NCI-H82 (cell line): ENCODE measurements at regions not wholly inside any gene's neighbourhood (a gene's known extent, or its start where the extent isn't known, plus 50 kb on each side); places are given as distances from the start of the nearest gene placed in this dataset.
"Not testable (repeated sequence)": the region's sequence is repeated elsewhere in the genome, so short reads cannot be mapped to it uniquely, and the experiment has no call there.

Source experiments
- DNase-seq: peaks from one replicate; lab custom pipeline; 2025; lab: John Stamatoyannopoulos, UW

- no peak for DNase-seq
These were observed 123.5 kb downstream of the MAP3K7 start for GRCh38 chr6:90463359-90463758.

- DNase-seq: no peak
These were observed 124.8 kb downstream of the MAP3K7 start for GRCh38 chr6:90462102-90462501.

- DNase-seq: no peak
These were observed 125.5 kb downstream of the MAP3K7 start for GRCh38 chr6:90461383-90461782.

GRCh38 chr6:90460051-90460450, 126.8 kb downstream of the MAP3K7 start:
- DNase-seq: no peak

GRCh38 chr6:90459225-90459758, 127.6 kb downstream of the MAP3K7 start:
- DNase-seq: no peak

GRCh38 chr6:90458353-90459224, 128.3 kb downstream of the MAP3K7 start:
- no peak for DNase-seq

GRCh38 chr6:90457867-90458259, 129.0 kb downstream of the MAP3K7 start:
- no peak for DNase-seq

- DNase-seq: not testable (repeated sequence)
These were observed 129.6 kb downstream of the MAP3K7 start for GRCh38 chr6:90456997-90457866.

GRCh38 chr6:90456001-90456400, 130.9 kb downstream of the MAP3K7 start:
- no peak for DNase-seq

- no peak for DNase-seq
These were observed 131.9 kb downstream of the MAP3K7 start for GRCh38 chr6:90454836-90455427.

GRCh38 chr6:90450268-90450953, 136.5 kb downstream of the MAP3K7 start:
- DNase-seq: no peak

- peak; percentile 2 for DNase-seq
These were observed 137.6 kb downstream of the MAP3K7 start for GRCh38 chr6:90449311-90449710.

- DNase-seq: peak; percentile 61
These were observed 138.0 kb downstream of the MAP3K7 start for GRCh38 chr6:90448836-90449235.

- peak; percentile 68 for DNase-seq
These were observed 140.7 kb downstream of the MAP3K7 start for GRCh38 chr6:90446164-90446563.

GRCh38 chr6:90445533-90446108, 141.3 kb downstream of the MAP3K7 start:
- DNase-seq: no peak

- DNase-seq: no peak
These were observed 142.6 kb downstream of the MAP3K7 start for GRCh38 chr6:90444160-90444714.

GRCh38 chr6:90442366-90442765, 144.5 kb downstream of the MAP3K7 start:
- DNase-seq: no peak

- peak; percentile 92 for DNase-seq
These were observed 144.1 kb upstream of the BACH2 start for GRCh38 chr6:90440586-90441283.

GRCh38 chr6:90439586-90439985, 142.9 kb upstream of the BACH2 start:
- DNase-seq: peak; percentile 17

GRCh38 chr6:90436403-90436802, 139.8 kb upstream of the BACH2 start:
- DNase-seq: no peak
